SK-N-MC (cell line): ENCODE measurements at regions not wholly inside any gene's neighbourhood (a gene's known extent, or its start where the extent isn't known, plus 50 kb on each side); places are given as distances from the start of the nearest gene placed in this dataset.

ENCODE experiments used
- EZH2 ChIP-seq: fragments of 200-600 bp; sonication (generic); IDR thresholded peaks from one replicate; pipeline ENCODE4 v1.6.1; 2017; ENCODE audit warnings: antibody characterized with exemption
- FOXP2 ChIP-seq: optimal IDR thresholded peaks from 2 replicates; pipeline ENCODE3; 2011; ENCODE audit warnings: mild to moderate bottlenecking, moderate library complexity; ENCODE audit not compliant: insufficient read depth; ENCODE audit errors: extremely low read length, control extremely low read depth
- POLR2AphosphoS5 ChIP-seq: IDR thresholded peaks from 2 replicates; pipeline ENCODE4 v1.6.1; 2012; ENCODE audit warnings: mild to moderate bottlenecking, low read depth, low read length, borderline replicate concordance

GRCh38 chr6:91572878-91573277 lies 986.0 kb upstream of the MAP3K7 start:
- TF ChIP-seq POLR2AphosphoS5 (no peak; the same call in 1 of the 2 replicates), EZH2 (no peak), FOXP2 (no peak)
